ENCODE measurements at regions not wholly inside any gene's neighbourhood (a gene's known extent, or its start where the extent isn't known, plus 50 kb on each side); places are given as distances from the start of the nearest gene placed in this dataset.
"Not testable (repeated sequence)": the region's sequence is repeated elsewhere in the genome, so short reads cannot be mapped to it uniquely, and the experiment has no call there.

GRCh38 chr20:26243731-26244130, 547.1 kb upstream of the ZNF337 start:
- CTCF ChIA-PET = no interaction called here
- Histone ChIP-seq H3K4me3 (replicated peaks in 1 of 3; ENCODE audit: insufficient read depth in 1 of 3, low read depth in 1 of 3, low read length in 3 of 3) (no peak overlapping the region), H3K9me3 (replicated peaks; ENCODE audit: control insufficient read depth, insufficient read depth, low read length) (no peaks in the 10 kb centered on the region), H4K20me1 (replicated peaks; ENCODE audit: control insufficient read depth, extremely low read depth, insufficient read depth, low read length) (no peaks in the 10 kb centered on the region), H3K4me1 (ENCODE audit: control insufficient read depth, extremely low read depth, insufficient read depth, low read length) (no peaks in the 10 kb centered on the region), H3K36me3 (ENCODE audit: control insufficient read depth in 2 of 2, extremely low read depth in 1 of 2, insufficient read depth in 2 of 2, low read length in 2 of 2) (no peaks in the 10 kb centered on the region), H3K27ac (ENCODE audit: insufficient read depth, low read depth, low read length) (no peak overlapping the region), H3K9me1 (replicated peaks; ENCODE audit: control insufficient read depth, extremely low read depth, insufficient read depth, low read length) (no peaks in the 10 kb centered on the region), H3K27me3 (ENCODE audit: control insufficient read depth in 2 of 2, insufficient read depth in 2 of 2, low read length in 2 of 2) (no peaks in the 10 kb centered on the region), H2AFZ (ENCODE audit: low read depth, low read length) (no peak overlapping the region), H3K79me2 (ENCODE audit: control insufficient read depth, insufficient read depth, low read length) (no peaks in the 10 kb centered on the region), H3K9ac (replicated peaks; ENCODE audit: extremely low read depth, insufficient read depth, low read length) (no peak overlapping the region), H3K4me2 (ENCODE audit: insufficient read depth, low read length) (no peak overlapping the region)
- TF ChIP-seq POLR2AphosphoS5 (IDR thresholded peaks at IDR 0.05; ENCODE audit: insufficient read depth, low read depth, low read length) (no peak), GATA2 (IDR thresholded peaks at IDR 0.05; ENCODE audit: insufficient read depth, insufficient read length, low read depth, low read length) (no peak), MYC (IDR thresholded peaks at IDR 0.05; ENCODE audit: low read depth, low read length) (no peak), JUN (IDR thresholded peaks at IDR 0.05; ENCODE audit: borderline replicate concordance, insufficient read depth, insufficient read length, low read depth) (no peak)
- dilution Hi-C loops (cut with MboI; ENCODE audit: extremely low pct_ligation_motif_present, low sequenced_read_pairs) = no loop called here
- POLR2A ChIA-PET = no interaction called here
- intact Hi-C loops (cut with micrococcal nuclease) = no loop called here
- FAIRE-seq (no peak), DNase-seq (ENCODE audit: low read depth, low spot score) (no peak)
- no TSS peak for BruUV-seq (replicated peaks)

GRCh38 chr20:26220609-26221008, 524.0 kb upstream of the ZNF337 start:
- POLR2A ChIA-PET; intact Hi-C loops (cut with micrococcal nuclease); H3K36me3 ChIP-seq (ENCODE audit: control insufficient read depth in 2 of 2, extremely low read depth in 1 of 2, insufficient read depth in 2 of 2, low read length in 2 of 2); H3K27me3 ChIP-seq (ENCODE audit: control insufficient read depth in 2 of 2, insufficient read depth in 2 of 2, low read length in 2 of 2); FAIRE-seq; H3K4me3 ChIP-seq (replicated peaks in 1 of 3; ENCODE audit: insufficient read depth in 1 of 3, low read depth in 1 of 3, low read length in 3 of 3); H3K27ac ChIP-seq (ENCODE audit: insufficient read depth, low read depth, low read length); H3K9me3 ChIP-seq (replicated peaks; ENCODE audit: control insufficient read depth, insufficient read depth, low read length); H3K9ac ChIP-seq (replicated peaks; ENCODE audit: extremely low read depth, insufficient read depth, low read length); CTCF ChIA-PET; H3K9me1 ChIP-seq (replicated peaks; ENCODE audit: control insufficient read depth, extremely low read depth, insufficient read depth, low read length); H3K4me2 ChIP-seq (ENCODE audit: insufficient read depth, low read length); dilution Hi-C loops (cut with MboI; ENCODE audit: extremely low pct_ligation_motif_present, low sequenced_read_pairs); H4K20me1 ChIP-seq (replicated peaks; ENCODE audit: control insufficient read depth, extremely low read depth, insufficient read depth, low read length); H3K4me1 ChIP-seq (ENCODE audit: control insufficient read depth, extremely low read depth, insufficient read depth, low read length); BruUV-seq (replicated peaks); DNase-seq (ENCODE audit: low read depth, low spot score); H3K79me2 ChIP-seq (ENCODE audit: control insufficient read depth, insufficient read depth, low read length); H2AFZ ChIP-seq (ENCODE audit: low read depth, low read length): not testable (repeated sequence)

- H4K20me1 ChIP-seq (replicated peaks; ENCODE audit: control insufficient read depth, extremely low read depth, insufficient read depth, low read length); intact Hi-C loops (cut with micrococcal nuclease); POLR2A ChIA-PET; dilution Hi-C loops (cut with MboI; ENCODE audit: extremely low pct_ligation_motif_present, low sequenced_read_pairs); H3K9me1 ChIP-seq (replicated peaks; ENCODE audit: control insufficient read depth, extremely low read depth, insufficient read depth, low read length); H3K27ac ChIP-seq (ENCODE audit: insufficient read depth, low read depth, low read length); H2AFZ ChIP-seq (ENCODE audit: low read depth, low read length); H3K27me3 ChIP-seq (ENCODE audit: control insufficient read depth in 2 of 2, insufficient read depth in 2 of 2, low read length in 2 of 2); DNase-seq (ENCODE audit: low read depth, low spot score); BruUV-seq (replicated peaks); H3K4me1 ChIP-seq (ENCODE audit: control insufficient read depth, extremely low read depth, insufficient read depth, low read length); H3K4me3 ChIP-seq (replicated peaks in 1 of 3; ENCODE audit: insufficient read depth in 1 of 3, low read depth in 1 of 3, low read length in 3 of 3); H3K9ac ChIP-seq (replicated peaks; ENCODE audit: extremely low read depth, insufficient read depth, low read length); H3K4me2 ChIP-seq (ENCODE audit: insufficient read depth, low read length); CTCF ChIA-PET; H3K36me3 ChIP-seq (ENCODE audit: control insufficient read depth in 2 of 2, extremely low read depth in 1 of 2, insufficient read depth in 2 of 2, low read length in 2 of 2); H3K9me3 ChIP-seq (replicated peaks; ENCODE audit: control insufficient read depth, insufficient read depth, low read length); H3K79me2 ChIP-seq (ENCODE audit: control insufficient read depth, insufficient read depth, low read length): not testable (repeated sequence)
- peak; percentile 4 for FAIRE-seq
Measured at GRCh38 chr20:26219546-26219945, 522.9 kb upstream of the ZNF337 start.
